ENCODE measurements at regions not wholly inside any gene's neighbourhood (a gene's known extent, or its start where the extent isn't known, plus 50 kb on each side); places are given as distances from the start of the nearest gene placed in this dataset.

DNA sequence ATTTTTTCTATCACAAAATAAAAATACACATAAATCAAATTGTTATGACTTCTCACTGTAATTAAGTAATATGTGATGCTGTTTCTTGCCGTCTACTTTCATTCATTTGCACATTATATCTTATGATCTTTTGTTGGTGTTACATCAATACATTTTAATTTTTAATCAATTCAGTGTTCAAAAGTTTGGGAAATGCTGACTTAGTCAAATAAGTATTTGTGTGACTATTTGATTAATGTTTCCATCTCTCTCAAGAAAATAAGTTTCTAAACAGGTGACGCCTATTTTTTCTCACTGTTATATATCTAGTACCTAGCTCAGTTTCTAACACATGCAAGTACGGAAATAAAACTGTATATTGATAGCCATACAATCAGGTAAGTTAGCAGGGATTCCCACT, 329.5 kb upstream of the KIRREL3 start:
- no peak for TF ChIP-seq CTCF (conservative IDR thresholded peaks at IDR 0.05; ENCODE audit: low read length)
- TF ChIP-seq EZH2phosphoT487 (IDR thresholded peaks at IDR 0.05; ENCODE audit: borderline replicate concordance, low read depth, low read length): no peak
